Karpas-422 (cell line): ENCODE measurements at regions not wholly inside any gene's neighbourhood (a gene's known extent, or its start where the extent isn't known, plus 50 kb on each side); places are given as distances from the start of the nearest gene placed in this dataset.
"Not testable (repeated sequence)": the region's sequence is repeated elsewhere in the genome, so short reads cannot be mapped to it uniquely, and the experiment has no call there.

ENCODE experiments used
- DNase-seq: peaks from one replicate; pipeline ENCODE4 v3.0.0-alpha.2; 2015
- H2AFZ ChIP-seq: fragments of 200-600 bp; sonication (generic); 2 replicates; pipeline ENCODE4 v1.6.1; 2014; ENCODE audit warnings: antibody characterized with exemption, low read length, mixed read lengths
- H3K27ac ChIP-seq: fragments of 200-600 bp; sonication (generic); 2 replicates; pipeline ENCODE4 v1.5.1; 2014; ENCODE audit warnings: mild to moderate bottlenecking, low read length, moderate library complexity
- H3K27me3 ChIP-seq: fragments of 200-600 bp; sonication (generic); 2 replicates; pipeline ENCODE4 v1.6.1; 2014; ENCODE audit warnings: low read length, mixed read lengths
- H3K36me3 ChIP-seq: fragments of 200-600 bp; sonication (generic); 2 replicates; pipeline ENCODE4 v1.6.1; 2014; ENCODE audit warnings: low read length, mixed read lengths; ENCODE audit not compliant: insufficient read depth
- H3K4me1 ChIP-seq: fragments of 200-600 bp; sonication (generic); 2 replicates; pipeline ENCODE4 v1.6.1; 2014; ENCODE audit warnings: mild to moderate bottlenecking, low read length, mixed read lengths
- H3K4me2 ChIP-seq: fragments of 200-600 bp; sonication (generic); 2 replicates; pipeline ENCODE4 v1.6.1; 2014; ENCODE audit warnings: low read length, low read depth, mild to moderate bottlenecking; ENCODE audit not compliant: poor library complexity, severe bottlenecking
- H3K4me3 ChIP-seq: fragments of 200-600 bp; sonication (generic); 2 replicates; pipeline ENCODE4 v1.5.1; 2014; ENCODE audit warnings: mild to moderate bottlenecking, antibody characterized with exemption, low read length, mixed read lengths
- H3K79me2 ChIP-seq: fragments of 200-600 bp; sonication (generic); 2 replicates; pipeline ENCODE4 v1.6.1; 2014; ENCODE audit warnings: mild to moderate bottlenecking, low read length, mixed read lengths
- H3K9ac ChIP-seq: fragments of 200-600 bp; sonication (generic); 2 replicates; pipeline ENCODE4 v1.6.0; 2014; ENCODE audit warnings: low read length
- H3K9me2 ChIP-seq: fragments of 200-600 bp; sonication (generic), shearing (Covaris generic); replicated peaks from 2 replicates; pipeline ENCODE4 v1.6.0; 2014; ENCODE audit warnings: mild to moderate bottlenecking, low read length, moderate library complexity; ENCODE audit not compliant: insufficient read depth
- H3K9me3 ChIP-seq: fragments of 300-700, 200-600 bp; sonication (generic); 2 replicates; pipeline ENCODE4 v1.6.1; 2014; ENCODE audit warnings: low read length, mixed read lengths
- H4K20me1 ChIP-seq: fragments of 200-600 bp; sonication (generic); 2 replicates; pipeline ENCODE4 v1.6.1; 2014; ENCODE audit warnings: mild to moderate bottlenecking, antibody characterized with exemption, low read length, low read depth; ENCODE audit not compliant: insufficient read depth

- Histone ChIP-seq H3K4me2 (no peak overlapping the region), H3K9ac (no peak overlapping the region), H3K9me2 (no peaks in the 10 kb centered on the region), H3K27me3 (no peaks in the 10 kb centered on the region), H3K9me3 (no peaks in the 10 kb centered on the region), H2AFZ (no peak overlapping the region), H3K4me3 (no peak overlapping the region), H3K36me3 (no peaks in the 10 kb centered on the region), H4K20me1 (no peaks in the 10 kb centered on the region), H3K79me2 (no peaks in the 10 kb centered on the region), H3K27ac (no peak overlapping the region), H3K4me1 (no peaks in the 10 kb centered on the region)
- DNase-seq: no peak
Observed at GRCh38 chr1:76715474-76715873, 151.8 kb upstream of the ST6GALNAC5 start.

GRCh38 chr1:76723949-76724348, 143.3 kb upstream of the ST6GALNAC5 start:
- H3K4me3 ChIP-seq: no peak overlapping the region
- DNase-seq: no peak
- no peaks in the 10 kb centered on the region for H3K36me3 ChIP-seq
- H2AFZ ChIP-seq: no peak overlapping the region
- no peaks in the 10 kb centered on the region for H3K27me3 ChIP-seq
- H3K27ac ChIP-seq: no peak overlapping the region
- no peaks in the 10 kb centered on the region for H3K9me2 ChIP-seq
- no peak overlapping the region for H3K9ac ChIP-seq
- H3K9me3 ChIP-seq: no peaks in the 10 kb centered on the region
- H3K4me1 ChIP-seq: peaks cover 20% of the 10 kb centered on the region
- no peak overlapping the region for H3K4me2 ChIP-seq
- H3K79me2 ChIP-seq: no peaks in the 10 kb centered on the region
- H4K20me1 ChIP-seq: no peaks in the 10 kb centered on the region

GRCh38 chr1:76724816-76725215, 142.5 kb upstream of the ST6GALNAC5 start:
- Histone ChIP-seq H3K9me2 (no peaks in the 10 kb centered on the region), H3K27ac (no peak overlapping the region), H3K36me3 (no peaks in the 10 kb centered on the region), H3K4me1 (peaks cover 20% of the 10 kb centered on the region), H3K9ac (no peak overlapping the region), H3K79me2 (no peaks in the 10 kb centered on the region), H3K27me3 (no peaks in the 10 kb centered on the region), H2AFZ (no peak overlapping the region), H3K4me2 (no peak overlapping the region), H4K20me1 (no peaks in the 10 kb centered on the region), H3K9me3 (no peaks in the 10 kb centered on the region), H3K4me3 (no peak overlapping the region)
- DNase-seq: no peak

- H3K4me3 ChIP-seq: no peak overlapping the region
- no peaks in the 10 kb centered on the region for H3K36me3 ChIP-seq
- no peak overlapping the region for H3K27ac ChIP-seq
- no peak overlapping the region for H3K9ac ChIP-seq
- no peaks in the 10 kb centered on the region for H3K27me3 ChIP-seq
- no peak overlapping the region for H3K4me2 ChIP-seq
- DNase-seq: no peak
- H3K4me1 ChIP-seq: peaks cover 20% of the 10 kb centered on the region
- no peaks in the 10 kb centered on the region for H3K9me2 ChIP-seq
- H4K20me1 ChIP-seq: no peaks in the 10 kb centered on the region
- no peaks in the 10 kb centered on the region for H3K79me2 ChIP-seq
- H3K9me3 ChIP-seq: no peaks in the 10 kb centered on the region
- H2AFZ ChIP-seq: peak overlapping the region; percentile 64; the same call in 1 of the 2 replicates
Observed at GRCh38 chr1:76725864-76726619, 141.2 kb upstream of the ST6GALNAC5 start.

GRCh38 chr1:76727520-76727919, 139.8 kb upstream of the ST6GALNAC5 start:
- no peak overlapping the region for H2AFZ ChIP-seq
- H3K9ac ChIP-seq: no peak overlapping the region
- H3K4me1 ChIP-seq: peaks cover 20% of the 10 kb centered on the region
- H3K79me2 ChIP-seq: no peaks in the 10 kb centered on the region
- H3K27ac ChIP-seq: no peak overlapping the region
- H3K9me2 ChIP-seq: no peaks in the 10 kb centered on the region
- DNase-seq: no peak
- H3K27me3 ChIP-seq: no peaks in the 10 kb centered on the region
- H3K9me3 ChIP-seq: no peaks in the 10 kb centered on the region
- no peak overlapping the region for H3K4me3 ChIP-seq
- no peak overlapping the region for H3K4me2 ChIP-seq
- H3K36me3 ChIP-seq: no peaks in the 10 kb centered on the region
- H4K20me1 ChIP-seq: no peaks in the 10 kb centered on the region

GRCh38 chr1:76729142-76729541, 138.1 kb upstream of the ST6GALNAC5 start:
- H3K36me3 ChIP-seq: no peaks in the 10 kb centered on the region

GRCh38 chr1:76730027-76730426, 137.3 kb upstream of the ST6GALNAC5 start:
- no peak overlapping the region for H2AFZ ChIP-seq

More at GRCh38 chr1:76729142-76729541, 138.1 kb upstream of the ST6GALNAC5 start:
- Histone ChIP-seq H3K4me3 (no peak overlapping the region), H3K9me3 (no peaks in the 10 kb centered on the region), H3K27me3 (no peaks in the 10 kb centered on the region), H3K4me1 (peaks cover 20% of the 10 kb centered on the region), H3K9me2 (no peaks in the 10 kb centered on the region), H3K27ac (no peak overlapping the region), H3K79me2 (no peaks in the 10 kb centered on the region), H2AFZ (no peak overlapping the region), H3K9ac (no peak overlapping the region), H4K20me1 (no peaks in the 10 kb centered on the region), H3K4me2 (no peak overlapping the region)
- no peak for DNase-seq

GRCh38 chr1:76738355-76738754, 128.9 kb upstream of the ST6GALNAC5 start:
- not testable (repeated sequence) for H3K4me2 ChIP-seq, H4K20me1 ChIP-seq, H3K9me3 ChIP-seq, H3K9ac ChIP-seq, H3K27ac ChIP-seq, H3K4me1 ChIP-seq, H2AFZ ChIP-seq, H3K79me2 ChIP-seq, H3K36me3 ChIP-seq, H3K4me3 ChIP-seq, DNase-seq, H3K9me2 ChIP-seq, H3K27me3 ChIP-seq

More at GRCh38 chr1:76730027-76730426, 137.3 kb upstream of the ST6GALNAC5 start:
- H3K9me2 ChIP-seq: no peaks in the 10 kb centered on the region
- no peaks in the 10 kb centered on the region for H4K20me1 ChIP-seq
- H3K36me3 ChIP-seq: no peaks in the 10 kb centered on the region
- no peak for DNase-seq
- H3K4me2 ChIP-seq: no peak overlapping the region
- no peak overlapping the region for H3K27ac ChIP-seq
- no peaks in the 10 kb centered on the region for H3K79me2 ChIP-seq
- H3K9ac ChIP-seq: no peak overlapping the region
- H3K4me3 ChIP-seq: no peak overlapping the region
- no peaks in the 10 kb centered on the region for H3K9me3 ChIP-seq
- peaks cover 20% of the 10 kb centered on the region for H3K4me1 ChIP-seq
- H3K27me3 ChIP-seq: no peaks in the 10 kb centered on the region
